ENCODE measurements at regions not wholly inside any gene's neighbourhood (a gene's known extent, or its start where the extent isn't known, plus 50 kb on each side); places are given as distances from the start of the nearest gene placed in this dataset.

GRCh38 chr20:17140894-17141293 lies 85.9 kb upstream of the PCSK2 start:
- FAIRE-seq = no peak

GRCh38 chr20:17141568-17141967 lies 85.3 kb upstream of the PCSK2 start:
- FAIRE-seq = no peak

GRCh38 chr20:17142666-17143065 lies 84.2 kb upstream of the PCSK2 start:
- no peak for FAIRE-seq

- no peak for FAIRE-seq
These were observed 76.0 kb upstream of the PCSK2 start for GRCh38 chr20:17150858-17151257.

- FAIRE-seq = no peak
These were observed 71.4 kb upstream of the PCSK2 start for GRCh38 chr20:17155401-17155800.

GRCh38 chr20:17158701-17159100 lies 68.1 kb upstream of the PCSK2 start:
- FAIRE-seq = no peak

GRCh38 chr20:17161673-17162481 lies 65.0 kb upstream of the PCSK2 start:
- FAIRE-seq = no peak

- no peak for FAIRE-seq
These were observed 58.7 kb upstream of the PCSK2 start for GRCh38 chr20:17168026-17168612.

GRCh38 chr20:17169585-17170136 lies 57.2 kb upstream of the PCSK2 start:
- no peak for FAIRE-seq

GRCh38 chr20:17171746-17172280 lies 55.0 kb upstream of the PCSK2 start:
- FAIRE-seq = no peak

- FAIRE-seq = no peak
These were observed 53.9 kb upstream of the PCSK2 start for GRCh38 chr20:17172836-17173516.
